Adipocyte (in vitro differentiated cells): ENCODE measurements at regions not wholly inside any gene's neighbourhood (a gene's known extent, or its start where the extent isn't known, plus 50 kb on each side); places are given as distances from the start of the nearest gene placed in this dataset.
"Not testable (repeated sequence)": the region's sequence is repeated elsewhere in the genome, so short reads cannot be mapped to it uniquely, and the experiment has no call there.

ENCODE experiments used
- DNase-seq: peaks from one replicate; pipeline ENCODE4 v3.0.0-alpha.2; 2015; ENCODE audit warnings: low read depth
- H3K27me3 ChIP-seq: replicated peaks from 2 replicates; pipeline ENCODE4 v1.7.0; 2013; ENCODE audit warnings: mild to moderate bottlenecking, low read length, moderate library complexity; ENCODE audit not compliant: control insufficient read depth, insufficient read depth
- H3K36me3 ChIP-seq: 2 replicates; pipeline ENCODE4 v1.7.0; 2013; ENCODE audit warnings: low read length, mild to moderate bottlenecking, moderate library complexity; ENCODE audit not compliant: control insufficient read depth, insufficient read depth, severe bottlenecking
- H3K4me1 ChIP-seq: 2 replicates; pipeline ENCODE4 v1.7.0; 2013; ENCODE audit warnings: mild to moderate bottlenecking, low read length, moderate library complexity; ENCODE audit not compliant: control insufficient read depth, insufficient read depth
- H3K4me3 ChIP-seq: 2 replicates; pipeline ENCODE4 v1.7.0; 2013; ENCODE audit warnings: mild to moderate bottlenecking, low read length, moderate library complexity
- H3K9ac ChIP-seq: 2 replicates; pipeline ENCODE4 v1.7.0; 2013; ENCODE audit warnings: mild to moderate bottlenecking, low read length, moderate library complexity
- H3K9me3 ChIP-seq: 2 replicates; pipeline ENCODE4 v1.7.0; 2013; ENCODE audit warnings: mild to moderate bottlenecking, low read length, moderate library complexity; ENCODE audit not compliant: control insufficient read depth

GRCh38 chr20:48503166-48503815, 324.5 kb downstream of the PREX1 start:
- peaks cover 5% of the 10 kb centered on the region for H3K27me3 ChIP-seq
- H3K4me3 ChIP-seq: no peak overlapping the region
- H3K36me3 ChIP-seq: no peaks in the 10 kb centered on the region
- no peaks in the 10 kb centered on the region for H3K9me3 ChIP-seq
- no peak for DNase-seq
- H3K4me1 ChIP-seq: no peaks in the 10 kb centered on the region
- no peak overlapping the region for H3K9ac ChIP-seq

DNA sequence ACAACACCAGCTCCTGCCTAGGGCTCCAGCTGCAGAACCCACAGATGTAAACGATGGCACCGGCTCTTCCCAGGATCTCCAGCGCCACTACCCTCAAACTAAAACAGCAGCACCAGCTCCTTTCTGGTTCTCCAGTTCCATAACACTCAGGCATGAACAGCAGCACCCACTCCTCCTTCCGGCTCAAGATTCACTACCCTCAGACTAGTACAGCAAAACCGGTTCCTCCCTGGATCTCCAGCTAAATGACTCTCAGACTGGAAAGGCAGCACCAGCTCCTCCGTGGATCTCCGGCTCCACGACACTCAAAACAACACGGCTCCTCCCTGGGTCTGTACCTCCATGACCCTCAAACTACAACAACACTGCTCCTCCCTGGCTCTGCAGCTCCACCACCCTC, 325.0 kb downstream of the PREX1 start:
- no peak for DNase-seq
- Histone ChIP-seq H3K4me3 (no peak overlapping the region), H3K36me3 (no peaks in the 10 kb centered on the region), H3K9me3 (no peaks in the 10 kb centered on the region), H3K27me3 (peaks cover 5% of the 10 kb centered on the region), H3K9ac (no peak overlapping the region), H3K4me1 (no peaks in the 10 kb centered on the region)

- no peak for DNase-seq
- Histone ChIP-seq H3K9me3 (no peaks in the 10 kb centered on the region), H3K4me1 (no peaks in the 10 kb centered on the region), H3K9ac (no peak overlapping the region), H3K4me3 (no peak overlapping the region), H3K36me3 (no peaks in the 10 kb centered on the region), H3K27me3 (peaks cover 5% of the 10 kb centered on the region)
Observed at GRCh38 chr20:48502016-48502415, 325.8 kb downstream of the PREX1 start.

DNA sequence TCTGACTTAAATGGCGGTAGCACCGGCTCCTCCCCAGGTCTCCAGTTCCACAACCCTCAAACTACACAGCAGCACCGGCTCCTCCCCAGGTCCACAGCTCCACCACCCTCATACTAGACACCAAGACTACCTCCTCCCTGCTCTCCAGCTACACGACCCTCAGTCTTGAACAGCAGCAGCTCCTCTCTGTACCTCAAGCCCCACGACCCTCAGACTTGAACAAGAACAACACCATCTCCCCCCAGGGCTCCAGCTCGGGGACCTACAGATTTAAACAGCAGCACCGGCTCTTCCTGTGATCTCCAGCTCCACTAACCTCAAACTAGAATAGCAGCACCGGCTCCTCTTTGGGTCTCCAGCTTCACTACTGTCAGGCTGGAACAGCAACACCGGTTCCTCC, 326.9 kb downstream of the PREX1 start:
- not testable (repeated sequence) for H3K9ac ChIP-seq, H3K27me3 ChIP-seq, DNase-seq, H3K4me3 ChIP-seq, H3K4me1 ChIP-seq, H3K9me3 ChIP-seq, H3K36me3 ChIP-seq

- H3K9me3 ChIP-seq, H3K4me1 ChIP-seq, H3K27me3 ChIP-seq, DNase-seq, H3K36me3 ChIP-seq, H3K9ac ChIP-seq, H3K4me3 ChIP-seq: not testable (repeated sequence)
Observed at GRCh38 chr20:48498939-48499338, 328.9 kb downstream of the PREX1 start.

- H3K4me3 ChIP-seq, H3K4me1 ChIP-seq, H3K36me3 ChIP-seq, H3K27me3 ChIP-seq, H3K9me3 ChIP-seq, DNase-seq, H3K9ac ChIP-seq: not testable (repeated sequence)
Observed at GRCh38 chr20:48498125-48498524, 329.7 kb downstream of the PREX1 start.

DNA sequence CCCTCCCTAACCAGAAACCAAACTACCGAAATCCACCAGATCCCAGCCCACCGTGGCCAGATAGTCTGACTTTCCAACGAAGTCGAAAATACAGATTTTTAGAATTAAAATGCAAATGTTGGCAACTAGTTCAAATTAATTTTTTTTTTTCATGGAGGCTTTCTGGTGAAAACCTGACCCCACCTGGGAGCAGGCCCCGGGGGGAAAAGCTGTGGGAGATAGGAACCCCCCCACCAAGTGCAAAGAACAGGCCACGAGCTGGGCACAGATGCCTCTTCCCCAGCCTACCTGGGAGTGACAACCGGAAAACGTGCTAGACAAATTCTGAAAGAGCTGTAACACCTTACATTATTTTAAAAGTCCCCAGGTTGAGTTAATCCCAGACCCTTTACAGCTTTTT, 333.8 kb downstream of the PREX1 start:
- peaks cover 17% of the 10 kb centered on the region for H3K27me3 ChIP-seq
- no peaks in the 10 kb centered on the region for H3K9me3 ChIP-seq
- no peaks in the 10 kb centered on the region for H3K36me3 ChIP-seq
- no peak overlapping the region for H3K4me3 ChIP-seq
- H3K9ac ChIP-seq: no peak overlapping the region
- no peak for DNase-seq
- H3K4me1 ChIP-seq: no peaks in the 10 kb centered on the region

GRCh38 chr20:48493331-48493730, 334.5 kb downstream of the PREX1 start:
- H3K4me1 ChIP-seq, H3K36me3 ChIP-seq, DNase-seq, H3K9ac ChIP-seq, H3K4me3 ChIP-seq, H3K9me3 ChIP-seq: not testable (repeated sequence)
- H3K27me3 ChIP-seq: peaks cover 22% of the 10 kb centered on the region

GRCh38 chr20:48492715-48493070, 335.1 kb downstream of the PREX1 start:
- Histone ChIP-seq H3K9ac (no peak overlapping the region), H3K27me3 (peaks cover 25% of the 10 kb centered on the region), H3K36me3 (no peaks in the 10 kb centered on the region), H3K9me3 (no peaks in the 10 kb centered on the region), H3K4me3 (no peak overlapping the region), H3K4me1 (no peaks in the 10 kb centered on the region)
- no peak for DNase-seq

GRCh38 chr20:48492015-48492714, 335.6 kb downstream of the PREX1 start:
- DNase-seq: no peak
- Histone ChIP-seq H3K4me3 (no peak overlapping the region), H3K9ac (no peak overlapping the region), H3K36me3 (no peaks in the 10 kb centered on the region), H3K9me3 (no peaks in the 10 kb centered on the region), H3K4me1 (no peaks in the 10 kb centered on the region), H3K27me3 (peaks cover 29% of the 10 kb centered on the region)

- H3K36me3 ChIP-seq: no peaks in the 10 kb centered on the region
- DNase-seq: no peak
- H3K9ac ChIP-seq: no peak overlapping the region
- H3K9me3 ChIP-seq: no peaks in the 10 kb centered on the region
- no peaks in the 10 kb centered on the region for H3K4me1 ChIP-seq
- H3K4me3 ChIP-seq: no peak overlapping the region
- H3K27me3 ChIP-seq: peaks cover 37% of the 10 kb centered on the region
Observed at GRCh38 chr20:48490961-48491831, 336.6 kb downstream of the PREX1 start.
